Cardiac muscle cell (in vitro differentiated cells and primary cell): ENCODE measurements at regions not wholly inside any gene's neighbourhood (a gene's known extent, or its start where the extent isn't known, plus 50 kb on each side); places are given as distances from the start of the nearest gene placed in this dataset.
A peak's percentile ranks its signal among the peaks of the same experiment; 100 is the strongest.

Experiments used
- DNase-seq, 2 donors: peaks; one replicate each; pipeline versions ENCODE4 v3.0.0 to v3.0.0-alpha.2; 2010 to 2017; ENCODE audit warnings: low read depth in 1 of 2, low spot score in 1 of 2
- H3K27ac ChIP-seq: fragments of 200-600 bp; sonication (generic); 2 replicates; pipeline ENCODE4 v1.5.1; 2016
- H3K27me3 ChIP-seq: fragments of 200-600 bp; sonication (generic); 2 replicates; pipeline ENCODE4 v1.6.0; 2016; ENCODE audit warnings: control low read depth
- H3K36me3 ChIP-seq: fragments of 200-600 bp; sonication (generic); 2 replicates; pipeline ENCODE4 v1.5.1; 2016; ENCODE audit warnings: control low read depth
- H3K4me1 ChIP-seq: fragments of 200-600 bp; sonication (generic); 2 replicates; pipeline ENCODE4 v1.8.1; 2017; ENCODE audit warnings: low read depth, mild to moderate bottlenecking, mixed run types
- H3K4me3 ChIP-seq: fragments of 200-600 bp; sonication (generic); 2 replicates; pipeline ENCODE4 v1.5.1; 2016; ENCODE audit warnings: mild to moderate bottlenecking
- H3K9me3 ChIP-seq: fragments of 200-600 bp; sonication (generic); 2 replicates; pipeline ENCODE4 v1.5.1; 2017; ENCODE audit warnings: low read depth, mild to moderate bottlenecking, control low read depth
- CTCF ChIP-seq: IDR thresholded peaks from 2 replicates; pipeline ENCODE4 v1.5.1; 2012; ENCODE audit warnings: low read depth, mild to moderate bottlenecking, low read length

- H3K9me3 ChIP-seq = no peaks in the 10 kb centered on the region
- no peak for DNase-seq
- H3K36me3 ChIP-seq = no peaks in the 10 kb centered on the region
- no peaks in the 10 kb centered on the region for H3K27me3 ChIP-seq
- no peak overlapping the region for H3K4me3 ChIP-seq
- TF ChIP-seq CTCF = no peak
- no peaks in the 10 kb centered on the region for H3K4me1 ChIP-seq
- no peak overlapping the region for H3K27ac ChIP-seq
Measured at GRCh38 chr14:59116984-59117415, 71.5 kb upstream of the DAAM1 start.

DNA sequence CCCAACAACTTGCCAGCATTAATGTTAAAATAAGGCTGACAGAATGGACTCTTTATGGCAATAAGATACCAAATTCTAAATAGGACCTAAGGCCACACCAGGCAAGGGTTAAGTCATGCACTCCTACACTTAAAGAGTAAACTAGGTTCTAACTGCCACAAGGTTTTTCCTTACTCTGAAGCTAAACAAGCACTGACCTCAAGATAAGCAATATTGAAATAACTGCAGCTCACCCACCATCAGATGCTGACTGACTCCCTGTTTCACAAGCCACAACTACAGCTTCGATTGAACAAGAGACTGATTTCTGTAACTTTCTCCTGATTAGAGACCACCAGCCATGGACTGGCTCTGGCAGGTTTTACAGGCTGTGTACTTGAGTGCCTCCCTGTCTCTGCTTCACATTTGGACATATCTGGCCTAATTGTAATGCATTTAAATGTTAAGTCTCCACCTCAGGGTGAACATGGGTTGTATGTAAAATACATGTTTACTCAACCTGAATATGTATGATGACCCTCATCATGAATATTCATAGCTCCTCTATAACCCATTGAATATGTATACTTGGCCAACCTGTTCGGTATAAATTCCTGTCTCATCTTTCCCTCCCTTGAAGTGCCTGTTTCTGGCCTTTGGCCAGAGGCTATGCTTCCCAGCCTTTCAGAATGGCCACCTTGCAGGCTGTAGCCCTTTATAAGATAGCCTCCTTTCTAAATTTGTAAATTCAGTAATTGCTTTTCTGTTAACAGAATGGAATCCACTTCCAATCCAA is 70.5 kb upstream of the DAAM1 start:
- no peak for TF ChIP-seq CTCF
- no peak for DNase-seq
- Histone ChIP-seq H3K9me3 (no peaks in the 10 kb centered on the region), H3K4me1 (no peaks in the 10 kb centered on the region), H3K36me3 (no peaks in the 10 kb centered on the region), H3K4me3 (no peak overlapping the region), H3K27ac (no peak overlapping the region), H3K27me3 (no peaks in the 10 kb centered on the region)

DNA sequence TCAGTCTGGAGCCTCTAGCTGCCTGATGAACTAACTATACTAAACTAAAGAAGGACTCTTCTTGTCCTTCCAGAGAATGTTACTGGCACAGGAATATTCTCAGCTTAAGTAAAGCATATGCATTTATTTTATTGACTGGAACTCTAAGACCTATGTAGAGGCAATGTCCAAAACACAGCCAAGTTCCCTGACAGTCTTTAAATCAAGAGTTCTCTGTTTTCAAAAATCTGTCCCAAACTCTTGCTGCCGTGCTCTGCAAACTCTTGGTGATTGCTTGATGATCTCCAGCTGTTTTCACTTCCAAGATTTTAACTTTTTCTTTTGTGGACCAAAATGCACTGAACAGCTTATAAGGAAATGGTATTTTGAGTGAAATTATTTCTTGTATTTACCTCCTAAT is 67.5 kb upstream of the DAAM1 start:
- Histone ChIP-seq H3K36me3 (no peaks in the 10 kb centered on the region), H3K9me3 (no peaks in the 10 kb centered on the region), H3K27me3 (no peaks in the 10 kb centered on the region), H3K4me3 (no peak overlapping the region), H3K27ac (no peak overlapping the region), H3K4me1 (no peaks in the 10 kb centered on the region)
- TF ChIP-seq CTCF = no peak
- DNase-seq = no peak

- no peaks in the 10 kb centered on the region for H3K36me3 ChIP-seq
- peak in 1 of 2 donors; percentile 54 for DNase-seq
- no peak overlapping the region for H3K4me3 ChIP-seq
- no peaks in the 10 kb centered on the region for H3K9me3 ChIP-seq
- no peak overlapping the region for H3K27ac ChIP-seq
- no peak for TF ChIP-seq CTCF
- no peaks in the 10 kb centered on the region for H3K27me3 ChIP-seq
- H3K4me1 ChIP-seq = no peaks in the 10 kb centered on the region
Measured at GRCh38 chr14:59123531-59123930, 64.9 kb upstream of the DAAM1 start.

GRCh38 chr14:59123975-59124374 is 64.5 kb upstream of the DAAM1 start:
- no peaks in the 10 kb centered on the region for H3K36me3 ChIP-seq
- peak; percentile 31 for TF ChIP-seq CTCF
- H3K27me3 ChIP-seq = no peaks in the 10 kb centered on the region
- H3K9me3 ChIP-seq = no peaks in the 10 kb centered on the region
- H3K27ac ChIP-seq = no peak overlapping the region
- no peak overlapping the region for H3K4me3 ChIP-seq
- H3K4me1 ChIP-seq = no peaks in the 10 kb centered on the region
- peak; percentile 28 to 40 for DNase-seq
